ENCODE measurements at regions not wholly inside any gene's neighbourhood (a gene's known extent, or its start where the extent isn't known, plus 50 kb on each side); places are given as distances from the start of the nearest gene placed in this dataset.

GRCh38 chr1:232508130-232508701 lies 121.7 kb downstream of the SIPA1L2 start:
- TF ChIP-seq GATA2 (IDR thresholded peaks at IDR 0.05; ENCODE audit: low read depth, low read length) (no peak), GATA3 (IDR thresholded peaks at IDR 0.05; ENCODE audit: low read depth, low read length) (no peak)

All from SH-SY5Y (cell line).